ENCODE measurements at regions not wholly inside any gene's neighbourhood (a gene's known extent, or its start where the extent isn't known, plus 50 kb on each side); places are given as distances from the start of the nearest gene placed in this dataset.

DNA sequence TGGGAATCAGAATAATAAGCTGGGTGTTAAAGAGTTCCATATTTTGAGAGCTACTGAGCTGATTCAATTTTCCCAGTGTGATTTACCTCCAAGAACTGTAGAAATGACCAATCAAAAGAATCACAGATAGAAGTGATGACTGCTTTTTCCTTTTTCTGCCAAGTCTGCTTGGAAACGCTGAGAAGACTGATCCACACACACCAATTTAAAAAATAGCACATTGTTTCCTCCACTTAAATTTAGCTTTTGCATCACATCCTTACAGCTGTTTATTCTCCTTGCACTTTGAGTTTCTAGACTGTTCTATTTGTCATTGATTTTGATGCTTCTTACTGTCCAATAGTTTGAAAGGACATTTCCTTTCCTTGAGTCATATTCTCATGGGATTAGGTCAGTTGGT lies 590.3 kb upstream of the CHAC2 start:
- no peaks in the 10 kb centered on the region for H3K36me3 ChIP-seq
- in situ Hi-C loops (cut with MboI; ENCODE audit: low sequenced_read_pairs in 4 of 4) = no loop called here
- H3K9me3 ChIP-seq = no peaks in the 10 kb centered on the region
- TF ChIP-seq, protein P1, sequence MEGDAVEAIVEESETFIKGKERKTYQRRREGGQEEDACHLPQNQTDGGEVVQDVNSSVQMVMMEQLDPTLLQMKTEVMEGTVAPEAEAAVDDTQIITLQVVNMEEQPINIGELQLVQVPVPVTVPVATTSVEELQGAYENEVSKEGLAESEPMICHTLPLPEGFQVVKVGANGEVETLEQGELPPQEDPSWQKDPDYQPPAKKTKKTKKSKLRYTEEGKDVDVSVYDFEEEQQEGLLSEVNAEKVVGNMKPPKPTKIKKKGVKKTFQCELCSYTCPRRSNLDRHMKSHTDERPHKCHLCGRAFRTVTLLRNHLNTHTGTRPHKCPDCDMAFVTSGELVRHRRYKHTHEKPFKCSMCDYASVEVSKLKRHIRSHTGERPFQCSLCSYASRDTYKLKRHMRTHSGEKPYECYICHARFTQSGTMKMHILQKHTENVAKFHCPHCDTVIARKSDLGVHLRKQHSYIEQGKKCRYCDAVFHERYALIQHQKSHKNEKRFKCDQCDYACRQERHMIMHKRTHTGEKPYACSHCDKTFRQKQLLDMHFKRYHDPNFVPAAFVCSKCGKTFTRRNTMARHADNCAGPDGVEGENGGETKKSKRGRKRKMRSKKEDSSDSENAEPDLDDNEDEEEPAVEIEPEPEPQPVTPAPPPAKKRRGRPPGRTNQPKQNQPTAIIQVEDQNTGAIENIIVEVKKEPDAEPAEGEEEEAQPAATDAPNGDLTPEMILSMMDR (IDR thresholded peaks at IDR 0.05 in 4 of 5, conservative IDR thresholded peaks at IDR 0.05 in 1 of 5) = no peak
- TF ChIP-seq POLR2A (IDR thresholded peaks at IDR 0.05) = no peak
- H3K4me1 ChIP-seq = no peaks in the 10 kb centered on the region
- intact Hi-C loops (cut with DNase I; ENCODE audit: low total_unique reads) = no loop called here
- no peaks in the 10 kb centered on the region for H3K27me3 ChIP-seq
- H3K27ac ChIP-seq = no peak overlapping the region
- ATAC-seq (no peak), DNase-seq (no peak)
- no peak overlapping the region for H3K4me3 ChIP-seq

DNA sequence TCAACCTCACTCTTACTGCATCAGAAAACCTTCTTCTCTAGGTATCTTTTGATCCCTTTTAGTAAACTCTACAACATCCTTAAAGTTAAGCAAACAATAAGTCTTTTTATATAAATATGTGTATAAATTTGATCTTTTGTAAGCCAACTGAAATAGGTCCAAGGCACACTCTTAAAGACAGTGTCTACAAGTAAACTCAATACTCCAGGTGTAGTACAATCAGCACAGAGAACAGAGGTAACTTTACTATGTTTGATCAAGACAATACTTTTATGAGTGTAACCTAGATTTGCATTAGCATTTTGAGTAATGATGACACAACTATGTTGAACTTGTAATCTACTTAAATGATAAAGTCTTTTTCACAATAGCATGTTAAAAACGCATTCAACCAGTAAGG lies 593.1 kb upstream of the CHAC2 start:
- Histone ChIP-seq H3K4me1 (no peaks in the 10 kb centered on the region), H3K36me3 (no peaks in the 10 kb centered on the region), H3K4me3 (no peak overlapping the region), H3K27me3 (no peaks in the 10 kb centered on the region), H3K27ac (no peak overlapping the region), H3K9me3 (no peaks in the 10 kb centered on the region)
- intact Hi-C loops (cut with DNase I; ENCODE audit: low total_unique reads) = no loop called here
- TF ChIP-seq, protein P1 (IDR thresholded peaks at IDR 0.05 in 4 of 5, conservative IDR thresholded peaks at IDR 0.05 in 1 of 5) = no peak
- no peak for TF ChIP-seq POLR2A (IDR thresholded peaks at IDR 0.05)
- in situ Hi-C loops (cut with MboI; ENCODE audit: low sequenced_read_pairs in 4 of 4) = no loop called here
- no peak for DNase-seq
- no peak for ATAC-seq

DNA sequence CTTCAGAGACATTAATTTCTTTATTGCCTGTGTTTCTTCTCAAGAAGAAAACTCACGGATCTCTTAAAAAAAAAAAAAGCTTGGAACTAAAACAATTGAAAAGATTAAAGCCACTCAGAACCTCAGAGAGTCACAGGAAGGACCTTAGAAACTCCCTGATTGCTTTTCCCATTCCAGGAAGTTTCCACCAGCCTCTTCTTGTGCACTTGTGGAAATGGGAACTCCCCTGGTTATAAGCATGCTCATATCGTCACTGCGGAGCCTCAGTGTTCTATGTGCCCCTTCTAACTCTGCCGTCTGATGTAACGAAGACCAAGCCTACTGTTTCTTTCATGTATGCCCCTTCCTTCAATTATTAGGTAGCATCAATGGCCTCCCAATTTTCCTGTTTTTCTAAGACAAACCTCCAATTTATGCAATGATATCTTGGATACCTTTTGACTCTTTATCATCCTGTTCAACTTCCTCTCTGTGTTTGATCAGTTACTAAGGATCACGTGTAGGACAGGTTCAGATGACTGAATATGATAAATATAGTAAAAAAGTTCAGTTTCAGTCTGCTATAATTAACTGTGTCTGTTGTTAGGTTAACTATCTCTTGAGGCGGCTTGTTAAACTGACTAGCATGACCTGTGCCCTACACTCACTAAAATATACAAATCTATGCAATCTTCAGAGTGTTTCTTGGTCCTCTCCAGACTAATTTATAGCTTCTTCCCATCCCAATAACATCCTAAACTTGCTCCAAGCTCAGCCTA lies 593.7 kb upstream of the CHAC2 start:
- Histone ChIP-seq H3K27ac (no peak overlapping the region), H3K4me1 (no peaks in the 10 kb centered on the region), H3K27me3 (no peaks in the 10 kb centered on the region), H3K36me3 (no peaks in the 10 kb centered on the region), H3K4me3 (no peak overlapping the region), H3K9me3 (no peaks in the 10 kb centered on the region)
- no peak for TF ChIP-seq POLR2A (IDR thresholded peaks at IDR 0.05)
- TF ChIP-seq, protein P1 (IDR thresholded peaks at IDR 0.05 in 4 of 5, conservative IDR thresholded peaks at IDR 0.05 in 1 of 5) = no peak
- DNase-seq (no peak), ATAC-seq (no peak)
- in situ Hi-C loops (cut with MboI; ENCODE audit: low sequenced_read_pairs in 4 of 4) = no loop called here
- intact Hi-C loops (cut with DNase I; ENCODE audit: low total_unique reads) = no loop called here

DNA sequence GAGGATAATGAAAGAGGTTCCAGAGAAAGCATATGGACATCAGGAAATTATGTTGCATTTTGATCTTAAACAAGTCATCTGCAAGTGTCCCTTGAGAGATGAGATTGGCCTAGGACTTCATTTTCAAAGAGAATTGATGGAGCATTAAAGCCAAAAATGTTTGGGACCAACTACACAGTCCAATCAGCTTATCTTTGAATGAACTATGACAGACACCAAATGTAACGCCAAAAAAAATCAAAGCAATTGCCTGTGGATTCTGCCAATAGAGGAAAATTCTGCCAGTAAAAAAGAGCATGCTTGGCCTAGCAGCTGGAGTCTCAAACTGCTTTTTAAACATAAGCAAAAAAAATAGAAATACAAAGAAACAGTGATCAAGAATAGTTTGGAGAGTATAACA lies 594.5 kb upstream of the CHAC2 start:
- ATAC-seq = no peak
- H3K27ac ChIP-seq = no peak overlapping the region
- intact Hi-C loops (cut with DNase I; ENCODE audit: low total_unique reads) = no loop called here

More for the DNA sequence above, 594.5 kb upstream of the CHAC2 start:
- in situ Hi-C loops (cut with MboI; ENCODE audit: low sequenced_read_pairs in 4 of 4) = no loop called here
- no peaks in the 10 kb centered on the region for H3K4me1 ChIP-seq
- no peak for DNase-seq
- H3K27me3 ChIP-seq = no peaks in the 10 kb centered on the region
- no peaks in the 10 kb centered on the region for H3K9me3 ChIP-seq
- H3K4me3 ChIP-seq = no peak overlapping the region
- no peaks in the 10 kb centered on the region for H3K36me3 ChIP-seq
- TF ChIP-seq POLR2A (IDR thresholded peaks at IDR 0.05) = no peak
- TF ChIP-seq, protein P1 (IDR thresholded peaks at IDR 0.05 in 4 of 5, conservative IDR thresholded peaks at IDR 0.05 in 1 of 5) = no peak

All from gastrocnemius medialis (tissue), 4 donors.